GM19467 (cell line): ENCODE measurements at regions not wholly inside any gene's neighbourhood (a gene's known extent, or its start where the extent isn't known, plus 50 kb on each side); places are given as distances from the start of the nearest gene placed in this dataset.

Experiments used
- ATAC-seq: cut with Tn5 transposase; IDR thresholded peaks from one replicate; pipeline ENCODE4 v1.9.1; 2021; ENCODE audit warnings: mild to moderate bottlenecking, moderate library complexity; ENCODE audit not compliant: unreplicated experiment

DNA sequence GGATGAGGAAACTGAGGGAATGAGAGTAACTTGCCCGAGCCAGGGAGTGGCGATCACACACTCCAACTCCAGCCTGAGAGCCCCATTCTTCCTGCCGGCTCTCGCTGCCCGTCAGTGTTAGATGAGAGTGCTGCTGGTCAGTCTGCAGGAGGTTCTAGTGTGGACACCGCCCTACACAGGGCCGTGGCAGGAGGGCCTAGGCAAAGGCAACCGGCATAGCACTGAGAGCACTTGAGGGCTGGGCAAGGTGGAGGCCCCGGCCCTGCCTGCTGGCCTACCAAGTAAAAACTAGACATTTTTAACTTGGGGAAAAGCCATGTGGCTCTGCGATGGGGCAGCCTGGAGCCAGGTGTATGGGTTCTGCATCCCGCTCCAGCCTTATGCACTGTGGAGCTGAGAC lies 354.8 kb downstream of the SEC14L1 start:
- ATAC-seq, result no peak

DNA sequence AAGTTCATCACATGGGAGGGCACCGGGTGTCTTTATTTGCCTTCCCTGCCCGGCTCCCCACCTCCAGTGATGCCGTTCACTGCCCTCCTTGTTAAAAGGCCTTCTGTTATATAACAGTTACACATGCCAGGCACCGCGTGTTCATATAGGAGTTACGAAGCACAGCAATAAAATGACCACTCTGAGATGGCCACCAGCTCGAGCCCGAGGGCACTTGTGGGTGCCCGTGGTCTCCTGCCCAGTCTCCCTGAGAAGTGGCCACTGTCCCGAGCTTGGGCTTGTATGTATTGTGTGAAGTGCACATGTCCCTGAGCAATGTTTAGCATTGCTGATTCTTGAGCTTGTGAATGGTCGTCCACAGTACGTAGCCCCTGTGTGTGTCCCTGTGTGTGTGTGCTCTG lies 355.6 kb downstream of the SEC14L1 start:
- ATAC-seq, result no peak

DNA sequence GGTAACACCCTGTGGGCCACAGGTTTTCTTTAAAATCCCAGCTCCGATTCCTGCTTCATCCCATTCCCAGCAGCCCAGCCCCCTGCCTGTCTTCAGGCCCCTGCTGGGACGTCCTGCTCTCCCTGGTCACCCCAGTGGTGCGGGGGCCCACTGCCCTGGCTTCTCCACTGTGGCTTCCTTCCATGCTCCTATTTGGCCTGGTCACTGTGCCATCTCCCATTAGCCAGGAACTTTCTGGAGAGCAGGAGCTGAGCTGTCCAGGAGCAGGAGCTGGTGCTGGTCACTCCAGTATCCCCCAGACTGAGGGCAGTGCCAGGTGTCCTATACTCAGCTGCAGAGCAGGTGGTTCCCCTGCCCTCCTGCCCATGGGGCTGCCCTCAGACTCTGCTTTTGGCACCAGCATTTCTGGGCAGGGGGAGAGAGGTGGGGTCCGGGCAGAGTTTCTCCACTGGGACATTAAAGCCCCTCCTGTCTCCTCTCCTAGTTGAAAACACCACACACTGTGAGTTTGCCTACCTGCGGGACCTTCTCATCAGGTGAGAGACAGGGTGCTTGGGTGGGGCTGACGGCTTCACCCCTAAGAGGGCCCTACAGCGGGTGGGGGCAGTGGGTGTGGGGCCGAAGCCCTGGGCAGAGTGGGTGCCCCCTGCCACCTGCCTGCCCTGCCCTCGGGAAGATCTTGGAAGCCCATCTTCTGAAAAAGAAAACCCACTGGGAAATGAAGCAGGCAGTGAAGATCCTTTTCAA lies 356.2 kb downstream of the SEC14L1 start:
- no peak for ATAC-seq

DNA sequence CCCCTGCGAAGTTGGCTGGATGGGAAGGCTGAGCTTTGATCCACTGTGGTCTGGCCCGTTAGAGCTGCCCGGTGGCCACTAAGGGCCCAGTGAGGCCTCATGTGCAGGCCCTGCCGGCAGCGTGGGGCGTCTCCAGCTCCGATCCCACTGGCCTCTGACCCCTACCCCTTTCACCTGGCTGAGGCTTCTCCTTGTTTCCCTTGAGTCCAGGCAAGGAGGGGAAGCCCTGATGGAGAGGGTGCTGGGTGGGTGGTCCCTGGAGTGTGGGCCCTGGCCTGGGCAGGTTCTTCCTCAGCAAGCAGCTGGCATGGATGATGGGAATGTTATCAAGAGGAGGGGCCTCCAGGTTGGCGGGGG lies 356.8 kb downstream of the SEC14L1 start:
- ATAC-seq, result no peak

DNA sequence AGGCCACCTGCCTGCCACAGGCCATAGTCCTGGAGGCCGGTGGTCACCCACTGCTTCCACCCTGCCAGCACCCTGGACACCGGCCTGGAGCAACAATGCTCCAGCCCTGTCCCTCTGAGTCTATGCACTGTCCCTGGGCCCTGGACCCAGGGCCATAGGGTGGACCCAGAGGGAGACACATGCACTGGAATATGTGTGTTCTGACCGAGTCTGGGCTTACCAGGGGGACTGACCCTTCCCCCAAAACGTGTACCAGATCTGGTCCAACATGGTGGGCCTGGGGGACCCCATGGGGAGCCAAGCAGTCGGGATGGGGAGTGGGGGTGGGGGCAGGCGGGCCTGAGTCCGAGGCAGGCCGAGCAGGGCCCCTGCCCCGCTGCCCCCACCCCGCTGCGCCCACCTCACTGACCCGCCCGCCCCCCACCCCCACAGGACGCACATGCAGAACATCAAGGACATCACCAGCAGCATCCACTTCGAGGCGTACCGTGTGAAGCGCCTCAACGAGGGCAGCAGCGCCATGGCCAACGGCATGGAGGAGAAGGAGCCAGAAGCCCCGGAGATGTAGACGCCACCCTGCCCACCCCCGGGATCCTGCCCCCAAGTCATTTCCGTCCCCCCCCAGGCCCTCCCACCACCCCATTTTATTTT lies 357.4 kb downstream of the SEC14L1 start:
- ATAC-seq, result no peak

DNA sequence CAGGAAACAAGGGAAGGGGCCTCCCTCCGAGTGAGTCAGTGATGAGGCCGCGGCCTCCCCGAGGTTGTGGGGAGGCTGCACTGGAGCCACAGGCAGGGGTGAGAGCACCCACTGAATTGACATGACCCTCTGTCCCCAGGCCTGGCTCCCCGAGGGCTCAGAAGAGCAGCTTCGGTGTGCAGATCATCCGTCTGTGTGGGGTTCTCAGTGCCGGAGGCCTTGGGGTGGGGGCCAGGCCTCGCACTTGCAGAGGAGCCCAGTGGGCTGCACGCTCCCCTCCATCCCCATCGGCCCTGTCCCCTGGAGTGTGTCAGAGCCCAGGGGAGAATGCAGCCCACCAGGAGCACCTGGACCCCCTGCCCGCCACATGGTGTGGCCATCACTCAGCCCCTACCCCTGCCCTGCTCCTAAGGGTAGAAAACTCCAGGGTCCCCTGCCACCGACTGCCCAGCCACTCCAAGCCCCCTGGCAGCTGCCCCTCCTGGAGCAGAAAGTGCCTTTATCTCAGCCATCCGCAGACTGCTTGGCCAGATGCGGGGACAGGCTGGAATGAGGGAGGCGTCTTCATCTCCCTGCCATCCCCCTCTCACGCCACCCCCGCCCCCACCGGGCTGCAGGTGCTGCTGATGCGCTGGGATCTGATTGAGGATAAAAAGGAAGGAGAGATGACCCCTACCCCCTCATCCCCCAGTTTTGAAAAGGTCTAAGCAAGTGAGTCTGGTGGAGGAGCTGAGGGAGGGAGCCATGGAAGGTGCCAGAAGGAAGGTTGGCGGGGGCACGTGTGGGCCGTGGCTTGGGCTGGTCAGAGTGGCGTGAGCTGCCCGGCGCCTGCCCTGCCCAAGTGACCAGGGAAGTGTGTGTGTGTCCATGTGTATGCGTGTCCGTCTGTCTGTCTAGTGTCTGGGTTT lies 358.3 kb downstream of the SEC14L1 start:
- ATAC-seq, result no peak

DNA sequence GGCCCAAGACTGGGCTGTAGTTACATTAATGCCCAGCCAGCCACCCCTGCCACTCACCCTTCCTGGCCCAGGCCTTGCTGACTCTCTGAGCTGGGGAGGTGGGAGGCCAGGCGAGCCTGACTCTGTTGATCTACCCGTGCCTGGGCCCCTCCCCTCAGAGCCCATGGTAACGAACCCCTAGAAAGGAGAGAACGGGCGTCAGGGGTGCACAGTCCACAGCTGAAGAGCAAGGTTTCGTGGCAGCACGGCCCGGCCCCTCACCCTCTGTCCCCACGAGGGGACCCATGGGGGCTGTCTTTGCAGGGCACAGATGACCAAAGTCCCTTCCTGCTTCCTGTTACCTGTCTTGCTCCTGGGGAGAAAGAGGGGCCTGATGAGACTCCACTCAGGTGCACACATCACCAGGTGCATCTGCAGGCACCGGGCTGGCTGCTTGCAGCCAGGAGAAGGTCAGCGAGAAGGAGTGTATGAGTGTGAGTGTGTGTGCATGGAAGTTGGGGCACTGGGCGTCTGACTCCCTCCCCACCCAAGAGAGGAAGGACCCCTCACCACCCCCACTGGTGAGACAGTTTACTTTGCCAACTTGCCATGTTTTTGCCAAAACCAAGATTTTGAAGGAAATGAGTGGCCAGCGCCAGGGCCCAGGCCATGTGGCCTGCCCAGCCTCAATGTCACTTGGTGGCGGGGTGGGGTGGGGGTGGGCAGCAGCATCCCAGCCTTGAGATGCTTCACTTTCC lies 359.1 kb downstream of the SEC14L1 start:
- ATAC-seq, result no peak

DNA sequence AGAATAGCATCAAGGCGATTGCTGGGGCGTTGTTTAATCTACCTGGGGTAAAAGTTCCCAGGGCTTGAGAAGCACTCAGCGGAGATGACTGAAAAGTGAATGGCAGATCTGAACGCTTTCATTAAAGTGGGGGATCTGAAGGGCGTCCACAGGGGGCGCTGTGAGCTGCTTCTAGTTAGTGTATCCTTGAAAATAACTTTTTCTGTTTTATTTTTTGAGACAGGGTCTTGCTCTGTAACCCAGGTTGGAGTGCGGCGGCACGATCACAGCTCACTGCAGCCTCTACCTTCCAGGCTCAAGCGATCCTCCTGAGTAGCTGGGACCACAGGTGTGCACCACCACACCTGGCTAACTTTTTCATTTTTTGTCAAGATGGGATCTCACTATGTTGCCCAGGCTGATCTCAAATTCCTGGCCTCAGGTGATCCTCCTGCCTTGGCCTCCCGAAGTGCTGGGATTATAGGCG lies 360.4 kb downstream of the SEC14L1 start:
- ATAC-seq, result no peak

DNA sequence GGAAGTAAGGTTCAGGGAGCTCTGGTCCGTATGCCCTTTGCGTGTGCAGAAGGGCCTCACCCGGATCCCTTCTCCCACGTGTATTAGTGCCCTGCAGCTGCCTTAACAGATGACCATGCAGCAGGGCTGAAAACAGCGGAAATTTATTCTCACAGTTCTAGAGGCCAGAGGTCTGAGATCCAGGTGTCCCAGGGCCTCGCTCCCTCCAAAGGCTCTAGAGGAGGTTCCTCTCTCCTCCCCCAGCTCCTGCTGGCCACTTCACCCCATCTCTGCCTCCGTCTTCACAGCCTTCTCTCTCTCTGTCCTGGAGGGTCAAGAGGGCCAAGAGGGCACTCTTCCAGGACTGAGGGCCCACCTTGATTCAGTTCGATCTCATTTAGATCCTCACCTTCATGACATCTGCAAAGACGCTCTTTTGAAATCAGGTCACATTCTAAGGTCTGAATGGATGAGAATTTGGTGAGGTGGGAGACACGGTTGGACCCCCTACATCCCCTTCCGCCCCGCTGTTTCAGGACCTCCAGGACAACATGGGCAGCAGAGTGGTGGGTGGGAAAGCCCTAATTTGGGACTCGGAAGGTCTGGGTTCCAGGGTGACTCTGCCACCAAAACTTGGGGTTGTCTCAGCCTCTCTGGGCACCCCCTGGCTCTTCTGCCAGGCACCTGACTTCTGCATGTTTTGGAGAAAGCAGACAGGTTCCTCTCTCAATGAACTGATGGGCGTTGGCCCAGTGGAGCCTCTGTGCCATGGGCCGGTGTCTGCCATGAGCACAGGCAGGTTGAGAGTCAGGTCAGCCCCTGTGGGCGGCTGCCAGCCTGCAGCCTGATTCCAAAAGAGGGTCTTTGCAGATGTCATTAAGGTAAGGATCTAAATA lies 361.2 kb downstream of the SEC14L1 start:
- ATAC-seq, result no peak

DNA sequence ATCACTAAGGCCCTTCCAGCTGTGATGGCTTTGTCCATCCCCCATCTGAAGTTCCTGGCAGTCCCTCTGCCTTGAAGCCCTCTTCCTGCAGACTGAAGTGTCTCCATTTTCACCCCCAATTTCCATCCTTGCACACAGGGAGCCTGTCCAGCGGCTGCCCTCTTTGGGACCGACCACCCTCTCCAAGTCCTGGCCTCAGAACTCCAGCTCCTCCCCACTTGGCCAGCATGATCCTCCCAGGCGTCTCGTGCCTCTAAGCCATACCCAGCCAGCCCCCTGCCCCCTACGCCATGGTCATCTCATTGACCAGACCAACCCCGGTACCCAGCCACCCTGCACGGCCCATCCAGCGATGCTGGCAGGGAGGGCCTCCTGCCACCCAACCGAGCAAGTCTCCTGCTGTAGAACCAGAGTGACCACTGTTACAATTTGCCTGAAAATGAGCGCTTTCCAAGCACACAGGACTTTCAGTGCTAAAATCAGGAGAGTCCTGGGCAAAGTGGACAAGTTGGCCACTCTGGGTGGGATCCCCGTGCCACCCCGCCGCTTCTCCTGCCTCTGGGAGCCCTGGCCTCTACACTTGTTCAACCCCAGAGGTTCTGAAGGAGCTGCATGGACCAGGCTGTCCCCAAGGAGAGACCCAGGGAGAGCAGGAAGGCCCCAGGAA lies 362.0 kb downstream of the SEC14L1 start:
- no peak for ATAC-seq

DNA sequence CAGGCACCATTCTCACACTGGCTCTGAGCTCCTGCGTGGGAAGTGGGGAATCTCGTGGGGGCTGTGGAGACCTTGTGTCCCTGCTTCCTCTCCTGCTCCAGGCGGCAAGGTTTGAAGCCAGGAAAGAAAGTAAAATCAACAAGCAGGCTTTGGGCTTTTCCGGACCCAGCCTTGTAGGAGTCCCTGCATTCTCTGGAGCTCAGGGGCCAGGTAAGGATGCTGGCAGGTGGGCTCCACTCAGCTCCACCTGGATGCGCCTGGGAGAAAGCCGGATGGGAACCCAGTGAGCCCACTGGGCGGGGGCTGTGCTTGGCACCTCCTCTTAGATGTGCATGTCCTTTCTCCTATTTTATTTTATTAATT lies 362.5 kb downstream of the SEC14L1 start:
- ATAC-seq, result no peak

DNA sequence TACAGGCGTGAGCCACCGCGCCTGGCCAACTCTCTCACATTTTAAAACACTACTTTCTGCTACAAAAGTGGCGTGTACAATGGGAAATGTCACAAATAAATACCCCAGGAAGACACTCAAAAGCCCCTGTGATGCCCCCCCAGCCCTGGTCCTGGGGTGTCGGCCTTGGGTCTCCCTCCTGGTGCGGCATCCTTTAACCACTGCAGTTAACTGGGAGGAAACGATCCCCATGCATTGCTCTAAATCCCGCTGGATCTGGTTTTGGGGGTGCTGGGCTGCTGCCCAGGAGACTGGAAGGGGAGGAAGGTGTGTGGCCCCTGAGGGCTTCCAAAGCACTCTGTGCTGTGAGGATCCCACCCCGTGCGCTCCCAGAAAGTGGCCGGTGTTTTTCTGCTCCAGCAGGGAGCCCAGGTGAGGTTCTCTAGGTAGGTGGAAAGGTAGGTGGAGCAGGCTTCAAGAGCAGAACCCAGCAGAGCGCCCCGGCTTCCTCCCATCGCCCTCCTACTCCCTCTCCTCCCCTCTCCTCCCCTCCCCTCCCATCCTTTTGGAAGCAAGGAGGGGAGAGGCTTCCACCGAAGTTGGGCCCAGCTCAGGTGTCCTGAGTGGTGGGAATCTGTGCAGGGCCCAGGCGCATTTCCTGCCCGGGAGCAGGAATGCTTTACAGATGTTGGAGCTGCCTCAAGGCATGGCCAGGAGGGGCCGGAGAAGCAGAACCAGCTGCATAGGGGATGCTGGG lies 363.3 kb downstream of the SEC14L1 start:
- no peak for ATAC-seq

DNA sequence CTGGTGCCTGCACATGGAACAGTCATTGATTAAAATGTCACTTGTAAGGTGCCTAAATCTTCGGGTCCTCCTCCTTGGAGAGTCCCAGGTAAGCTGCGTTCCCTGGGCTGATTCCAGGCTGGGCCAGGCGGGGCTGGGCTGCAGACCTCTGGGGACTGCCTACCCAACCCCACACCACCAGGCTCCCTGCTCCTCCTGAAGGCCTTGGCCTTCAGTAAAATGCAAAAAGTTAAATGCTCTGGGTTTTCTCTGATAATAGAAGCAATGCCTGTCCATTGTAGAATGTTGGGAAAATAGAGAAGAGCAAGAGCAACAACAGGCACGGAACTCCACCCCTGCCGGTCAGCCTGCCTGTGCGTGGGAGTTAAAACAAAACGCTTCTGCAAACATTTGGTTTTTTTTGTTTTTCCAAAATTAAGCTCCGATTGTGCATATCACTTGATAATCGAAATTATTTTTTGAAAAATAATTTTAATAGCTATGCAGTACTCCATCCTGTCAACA lies 363.9 kb downstream of the SEC14L1 start:
- no peak for ATAC-seq

DNA sequence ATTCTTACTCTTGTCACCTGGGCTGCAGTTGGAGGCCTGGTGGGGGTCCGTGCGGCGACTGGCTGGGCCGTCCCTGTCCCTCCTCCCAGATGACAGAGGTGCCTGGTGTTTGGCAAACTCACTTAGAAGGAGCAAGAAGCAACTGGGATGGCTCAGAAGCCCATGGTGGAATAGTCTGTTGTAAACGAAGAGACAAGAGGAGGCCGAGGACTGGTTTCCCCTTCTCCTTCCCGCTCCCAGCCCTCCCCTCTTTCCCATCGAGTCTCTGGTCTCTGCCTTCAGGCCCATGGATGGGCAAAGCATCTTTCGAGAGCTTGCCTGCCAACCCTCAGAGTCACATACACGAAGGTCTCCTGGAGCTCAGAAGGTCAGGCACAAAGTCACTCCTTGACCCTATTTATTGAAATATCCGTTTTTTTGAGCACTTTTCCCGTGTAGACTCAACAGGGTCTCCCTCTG lies 364.4 kb downstream of the SEC14L1 start:
- no peak for ATAC-seq

DNA sequence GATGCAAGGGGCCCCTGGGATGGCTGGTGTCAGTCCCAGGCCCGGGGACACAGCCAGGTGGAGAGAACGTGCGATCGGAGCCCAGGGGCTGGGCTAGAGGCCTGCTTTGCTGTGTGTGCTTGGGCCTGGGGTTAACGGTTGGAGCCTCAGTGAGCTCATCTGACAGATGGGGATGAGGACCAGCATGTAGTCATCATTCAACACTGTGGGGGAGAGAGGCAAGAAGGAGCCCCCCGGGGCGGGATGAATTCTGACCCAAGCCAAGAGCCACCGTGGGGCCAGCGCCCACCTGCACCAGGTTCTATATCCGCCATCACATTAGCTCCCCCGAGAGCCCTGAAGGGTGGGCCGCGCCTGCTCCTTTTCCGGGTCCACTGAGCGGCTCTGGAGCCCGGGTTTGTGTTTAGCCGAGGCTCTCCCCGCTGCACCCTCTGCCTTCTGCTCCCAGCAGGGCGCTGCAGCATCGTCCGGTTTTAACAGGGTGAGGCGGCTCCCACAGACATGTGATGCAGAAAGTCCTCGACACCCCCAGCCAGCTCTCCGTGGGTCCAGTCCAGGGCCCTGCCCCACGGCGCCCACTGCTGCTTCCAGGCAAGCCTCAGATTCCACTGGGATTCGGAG lies 365.7 kb downstream of the SEC14L1 start:
- ATAC-seq, result no peak

DNA sequence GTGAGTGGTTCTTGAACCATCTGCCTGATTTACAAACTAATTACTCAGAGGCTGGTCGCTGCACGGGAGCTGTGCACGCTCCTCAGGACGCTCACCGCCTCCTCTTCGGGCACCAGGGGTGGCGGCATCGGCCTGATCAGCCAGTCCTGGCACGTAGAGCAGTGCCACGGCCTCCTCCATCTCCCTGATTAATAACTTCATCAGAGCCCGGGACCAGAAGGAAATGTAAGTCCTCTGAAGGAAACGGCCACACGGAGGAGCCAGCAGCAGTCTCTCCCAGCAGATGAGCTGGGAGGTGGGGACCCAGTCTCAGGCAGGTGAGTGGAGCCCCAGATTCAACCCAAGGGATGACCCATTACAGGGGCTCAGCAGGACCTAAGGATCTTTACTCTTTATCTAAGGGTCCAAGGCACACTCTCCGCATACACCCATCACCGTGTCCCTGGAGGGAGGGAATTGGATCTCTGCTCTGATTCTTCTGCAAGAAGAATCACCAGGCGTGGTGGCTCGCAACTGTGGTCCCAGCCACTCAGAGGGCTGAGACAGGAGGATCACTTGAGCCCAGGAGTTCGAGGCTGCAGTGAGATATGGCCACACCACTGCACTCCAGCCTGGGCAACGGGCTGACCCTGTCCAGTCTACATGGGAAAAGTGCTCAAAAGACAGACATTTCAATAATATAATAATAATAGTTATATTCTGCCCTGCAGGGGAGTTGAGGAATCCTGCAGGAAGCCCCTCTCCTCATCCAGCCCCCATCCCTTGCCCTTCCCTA lies 366.5 kb downstream of the SEC14L1 start:
- no peak for ATAC-seq

DNA sequence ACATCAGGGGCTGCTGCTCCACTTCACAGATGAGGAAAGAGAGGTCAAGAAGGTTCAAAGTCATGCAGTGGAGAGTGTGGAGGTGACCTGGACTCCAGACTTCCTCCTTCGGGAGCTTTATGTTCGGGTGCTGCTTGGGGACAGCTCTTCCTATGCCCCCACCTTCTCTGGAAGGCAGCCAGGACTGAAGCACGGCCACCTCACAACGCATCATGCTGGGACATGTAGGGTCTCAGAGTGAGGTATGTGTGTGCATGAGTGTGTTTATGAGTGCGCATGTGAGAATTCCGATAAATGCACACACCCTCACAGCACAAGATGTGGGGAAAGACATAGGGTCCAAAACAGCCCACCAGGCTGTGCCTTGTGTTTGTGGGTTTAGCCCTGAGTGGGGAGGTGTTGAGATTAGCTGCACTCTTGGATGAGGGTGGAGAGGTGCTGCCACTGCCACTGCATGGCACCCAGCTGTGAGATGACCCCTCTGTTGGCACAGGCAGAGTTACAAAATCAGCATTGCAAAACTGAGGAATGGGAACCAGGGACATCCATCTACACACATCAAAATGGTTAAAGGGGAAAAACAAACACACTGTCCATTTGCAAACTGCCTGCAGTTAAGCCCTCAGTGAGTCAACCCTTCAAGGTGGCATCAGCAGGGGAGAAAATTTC lies 367.4 kb downstream of the SEC14L1 start:
- ATAC-seq, result no peak
